Dermis microvascular lymphatic vessel endothelial cell (primary cell): ENCODE measurements at regions not wholly inside any gene's neighbourhood (a gene's known extent, or its start where the extent isn't known, plus 50 kb on each side); places are given as distances from the start of the nearest gene placed in this dataset.
"Not testable (repeated sequence)": the region's sequence is repeated elsewhere in the genome, so short reads cannot be mapped to it uniquely, and the experiment has no call there.

Source experiments
- DNase-seq, 2 donors: peaks; one replicate each; pipeline versions ENCODE4 v3.0.0 to v3.0.0-alpha.2; 2010; ENCODE audit warnings: low read depth in 2 of 2

GRCh38 chr3:72162649-72163184 is 377.8 kb upstream of the PROK2 start:
- no peak for DNase-seq

DNA sequence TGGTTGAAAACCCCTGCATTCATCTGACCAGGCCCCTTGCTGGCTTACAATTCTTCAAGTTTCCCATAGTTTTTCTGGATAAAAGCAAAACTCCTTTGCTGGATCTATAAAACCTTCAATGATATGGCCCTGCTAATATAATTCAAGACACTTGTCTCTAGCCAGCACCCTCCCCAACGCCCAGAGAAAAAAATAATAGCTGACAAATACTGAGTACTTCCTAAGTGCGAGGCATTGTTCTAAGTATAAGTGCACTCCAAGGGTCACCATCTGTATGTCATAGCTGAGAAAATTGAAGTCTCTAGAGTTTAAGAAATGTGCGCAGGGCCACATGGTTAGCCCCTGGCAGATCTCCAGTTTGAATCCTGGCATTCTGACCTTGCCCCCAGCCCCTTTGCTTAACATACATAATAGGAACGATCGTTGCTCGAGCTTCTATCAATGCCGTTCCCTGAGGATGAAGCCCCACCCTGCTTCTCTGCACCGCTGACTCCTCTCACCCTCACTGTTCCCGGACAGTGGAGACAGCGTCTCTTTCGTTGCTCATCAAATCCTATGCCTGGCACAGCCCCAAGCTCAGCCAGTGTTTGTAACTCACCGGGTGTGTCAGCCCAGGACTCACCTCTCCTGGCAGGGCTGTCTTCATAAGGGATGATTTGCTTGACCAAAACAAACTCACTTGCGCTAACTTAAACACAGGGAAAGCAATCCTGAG is 377.1 kb upstream of the PROK2 start:
- peak in 1 of 2 donors; percentile 28 for DNase-seq

GRCh38 chr3:72161285-72161684 is 376.3 kb upstream of the PROK2 start:
- DNase-seq: not testable (repeated sequence)

GRCh38 chr3:72160351-72160750 is 375.4 kb upstream of the PROK2 start:
- DNase-seq: no peak

- DNase-seq: no peak
These were observed 374.5 kb upstream of the PROK2 start for GRCh38 chr3:72159487-72159886.

- DNase-seq: no peak
These were observed 373.8 kb upstream of the PROK2 start for GRCh38 chr3:72158639-72159326.

DNA sequence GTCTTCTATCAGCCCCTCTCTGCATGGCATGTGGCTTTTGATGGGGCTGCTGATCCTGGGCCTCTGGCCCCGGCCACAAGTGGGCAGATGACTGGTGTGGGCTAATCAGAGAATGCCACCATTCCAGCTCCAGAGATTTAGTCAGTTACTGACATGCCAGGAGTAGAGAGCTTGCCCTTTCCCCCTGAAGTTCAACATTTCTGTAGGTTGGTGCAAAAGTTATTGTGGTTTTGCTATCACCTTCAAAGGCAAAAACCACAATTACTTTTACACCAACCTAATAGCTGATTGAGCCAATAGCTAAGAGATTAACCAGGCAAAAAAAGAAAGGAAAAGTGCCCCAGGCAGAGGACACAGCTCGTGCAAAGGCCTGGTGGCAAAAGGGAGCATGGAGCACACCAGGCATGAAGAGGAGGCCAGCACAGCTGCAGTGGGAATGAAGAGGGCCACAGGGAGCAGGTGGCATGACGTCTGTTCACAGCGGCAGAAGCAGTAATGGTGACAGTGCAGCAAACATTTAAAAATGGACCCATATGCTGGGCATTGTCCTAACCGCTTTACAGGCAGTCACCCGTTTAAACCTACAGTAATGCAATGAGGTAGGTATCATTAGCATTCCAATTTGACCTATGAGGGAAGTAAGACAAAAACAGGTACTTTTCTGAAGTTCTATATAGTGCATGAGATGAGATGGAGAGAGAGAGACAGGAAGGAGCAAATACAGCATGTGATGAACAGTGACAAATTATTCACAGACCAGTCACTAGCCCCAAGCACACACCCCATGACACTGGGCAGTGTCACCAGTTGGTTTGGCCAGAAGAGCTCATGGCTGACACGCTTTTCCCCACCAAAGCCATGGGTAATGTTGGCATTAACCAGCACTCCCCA is 373.0 kb upstream of the PROK2 start:
- no peak for DNase-seq

DNA sequence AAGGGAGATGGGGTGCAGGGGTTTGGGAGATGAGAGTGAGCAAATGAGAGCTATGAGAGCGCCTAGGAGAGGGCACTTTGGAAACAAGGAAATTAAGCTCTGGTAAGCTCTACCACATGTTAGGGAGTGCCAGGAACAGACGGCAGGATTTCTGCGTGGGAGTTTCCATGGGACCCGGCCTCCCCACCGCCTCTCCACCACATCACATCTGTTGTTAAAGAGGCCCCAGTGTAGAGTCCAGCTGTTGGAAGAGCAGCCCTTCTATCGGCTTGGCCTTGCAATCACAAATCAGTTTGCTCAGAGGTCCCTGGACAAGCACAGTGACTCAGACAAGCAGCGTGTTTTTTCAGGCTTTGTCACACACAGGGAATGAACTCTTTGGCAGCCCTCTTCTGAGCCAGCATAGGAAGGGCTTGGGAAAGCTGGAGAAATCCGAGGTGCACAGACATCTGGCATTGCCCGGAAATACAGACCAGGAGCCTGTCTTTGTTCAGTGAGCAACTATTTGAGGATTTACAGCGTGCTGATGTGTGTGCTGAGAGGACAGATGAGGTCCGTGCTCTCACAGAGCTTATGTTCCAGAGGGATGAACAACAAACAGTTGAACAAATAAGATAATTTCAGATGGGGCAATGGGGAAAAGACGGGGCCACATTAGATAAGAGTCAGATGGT is 370.6 kb upstream of the PROK2 start:
- peak; percentile 83 to 95 for DNase-seq

DNA sequence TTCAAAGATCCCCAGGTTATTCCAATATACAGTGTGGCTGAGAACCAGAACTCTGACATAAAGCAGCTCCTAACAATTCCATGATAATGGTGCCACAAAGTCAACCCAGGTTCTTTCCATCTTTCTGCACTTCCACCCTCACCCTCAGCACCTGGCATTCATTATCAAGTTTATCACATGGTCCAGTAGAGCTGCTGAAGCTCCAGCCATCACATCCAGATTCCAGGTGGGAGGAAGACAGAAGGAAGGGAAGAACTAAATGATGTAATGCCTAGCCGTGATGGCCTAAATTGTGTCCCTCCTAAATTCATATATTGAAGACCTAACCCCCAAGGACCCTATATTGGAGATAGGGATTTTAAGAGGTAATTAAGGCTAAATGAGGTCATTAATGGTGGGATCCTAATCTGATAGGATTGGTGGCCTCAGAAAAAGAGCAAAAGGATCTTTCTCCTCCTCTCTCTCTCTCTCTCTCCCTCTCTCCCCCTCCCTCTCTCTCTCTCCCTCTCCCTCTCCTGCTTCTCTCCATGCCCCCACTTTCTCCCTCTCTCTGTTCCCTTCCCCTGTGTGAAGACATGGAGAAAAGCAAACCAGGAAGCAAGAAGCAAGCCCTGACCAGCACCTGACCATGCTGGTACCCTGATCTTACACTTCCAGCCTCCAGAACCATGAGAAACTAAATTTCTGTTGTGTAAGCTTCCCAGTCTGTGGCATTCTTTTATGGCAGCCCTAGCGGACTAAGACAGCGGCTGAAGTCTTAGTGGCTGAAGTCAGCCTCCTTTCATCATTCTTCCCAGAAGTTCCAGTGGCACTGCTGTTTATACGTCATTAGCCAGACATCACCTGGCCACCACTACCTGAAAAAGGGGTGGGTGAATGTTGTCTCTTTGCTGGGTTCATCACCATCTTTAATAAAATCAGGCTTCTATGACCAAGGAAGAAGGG is 369.7 kb upstream of the PROK2 start:
- no peak for DNase-seq

DNA sequence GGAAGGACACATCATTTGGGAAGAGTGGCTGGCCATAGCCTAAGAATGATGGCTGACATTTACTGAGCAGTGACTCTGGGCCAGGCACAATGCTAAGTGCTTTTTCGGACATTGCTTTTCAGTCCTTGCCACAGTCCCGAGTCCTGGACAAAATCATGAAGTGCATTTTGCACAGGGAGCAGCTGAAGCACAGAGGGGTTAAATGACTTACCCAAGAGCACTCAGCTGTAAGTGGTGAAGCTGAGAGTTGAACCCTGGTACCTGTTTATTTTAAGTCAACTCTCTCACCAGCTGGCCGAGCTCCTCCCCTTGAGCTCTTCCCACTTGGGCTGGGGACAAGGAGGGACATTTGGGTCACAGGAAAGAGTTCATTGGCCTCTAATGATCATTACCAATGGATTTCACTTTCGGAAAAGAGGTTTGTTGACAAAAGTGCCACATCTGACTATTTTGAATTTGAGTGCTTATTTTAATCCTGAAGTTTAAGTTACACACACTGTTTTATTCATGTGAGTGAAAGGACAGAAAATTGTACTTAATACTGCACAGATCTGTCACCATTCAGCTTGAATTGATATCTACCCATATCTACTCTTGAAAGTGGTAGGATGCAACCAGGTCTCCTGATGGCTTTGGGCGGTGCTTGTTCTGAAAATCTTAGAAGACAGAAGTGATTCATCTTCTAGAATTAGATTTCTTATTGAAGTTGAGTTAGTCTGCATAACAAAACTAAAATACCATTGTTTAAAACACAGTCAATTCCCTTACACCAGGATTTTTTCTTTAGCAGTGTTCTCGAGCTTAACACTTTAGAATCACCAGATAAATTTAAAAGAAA is 368.7 kb upstream of the PROK2 start:
- DNase-seq: no peak

GRCh38 chr3:72152551-72153476 is 367.9 kb upstream of the PROK2 start:
- DNase-seq: peak; percentile 43 to 84

- no peak for DNase-seq
These were observed 366.7 kb upstream of the PROK2 start for GRCh38 chr3:72151465-72152238.

DNA sequence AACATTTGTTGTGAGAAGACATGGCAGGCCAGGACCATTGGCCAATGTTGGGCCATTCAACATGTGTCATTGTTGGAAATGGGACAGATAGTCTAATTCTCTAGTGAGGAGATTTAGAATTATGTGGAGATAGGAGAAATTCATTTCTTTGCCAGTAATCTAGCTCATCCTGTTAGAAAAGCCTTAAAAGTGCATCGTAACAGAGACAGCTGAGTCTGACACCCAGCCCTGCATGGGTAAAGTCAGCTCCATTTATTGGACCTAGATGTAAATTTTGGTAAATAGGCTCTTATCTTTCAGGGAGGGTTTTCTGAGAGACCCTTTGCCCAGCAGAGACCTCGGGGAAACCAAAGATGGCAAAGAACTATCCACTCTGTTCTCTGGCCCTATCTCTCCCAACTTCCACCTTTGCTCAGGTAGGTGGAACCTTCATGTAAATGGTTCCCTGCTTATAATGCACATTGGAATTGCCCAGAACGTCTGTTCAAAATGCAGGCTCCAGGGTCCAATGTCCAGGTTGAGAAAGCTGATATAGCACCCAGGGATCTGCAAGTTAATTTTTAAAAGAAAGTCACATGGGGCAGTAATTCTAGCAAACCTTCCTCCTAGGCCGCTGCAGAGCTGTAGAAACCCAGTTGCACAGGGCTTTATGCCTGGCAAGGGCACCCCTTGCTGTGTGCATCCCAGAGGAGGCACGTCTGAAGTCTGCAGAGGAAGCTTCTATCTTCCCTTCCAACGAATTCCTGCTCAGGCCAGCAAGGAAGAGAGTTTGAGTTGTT is 365.9 kb upstream of the PROK2 start:
- no peak for DNase-seq

DNA sequence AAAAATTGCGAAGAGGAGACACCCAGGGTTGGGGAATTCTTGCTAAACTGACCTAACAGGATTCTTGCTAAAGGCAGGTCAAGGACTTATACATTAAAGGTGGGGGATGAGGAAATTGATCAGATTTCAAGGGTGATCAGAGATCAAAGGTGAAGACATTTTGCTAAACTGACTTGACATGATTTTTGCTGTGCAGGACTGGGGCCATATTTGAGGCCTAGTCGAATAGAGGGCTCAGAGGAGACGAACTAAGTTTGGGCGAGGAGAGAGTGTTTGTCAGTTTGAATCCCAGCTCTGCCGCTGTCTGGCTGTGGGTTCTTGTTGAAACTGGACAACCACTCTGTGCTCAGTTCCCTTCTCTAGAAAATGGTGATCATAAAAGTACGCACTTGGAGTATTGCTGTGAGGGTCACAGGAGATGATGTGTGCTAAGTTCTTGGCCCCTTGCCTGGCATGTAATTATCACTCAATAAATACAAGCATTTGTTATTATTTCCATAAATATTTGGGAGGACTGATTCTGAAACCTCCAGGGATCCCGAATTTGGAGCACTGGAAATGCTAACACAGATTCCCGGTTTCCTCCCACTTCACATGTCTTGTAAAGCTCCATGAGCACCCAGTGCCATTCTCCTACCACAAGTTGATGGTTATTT is 364.8 kb upstream of the PROK2 start:
- no peak for DNase-seq

DNA sequence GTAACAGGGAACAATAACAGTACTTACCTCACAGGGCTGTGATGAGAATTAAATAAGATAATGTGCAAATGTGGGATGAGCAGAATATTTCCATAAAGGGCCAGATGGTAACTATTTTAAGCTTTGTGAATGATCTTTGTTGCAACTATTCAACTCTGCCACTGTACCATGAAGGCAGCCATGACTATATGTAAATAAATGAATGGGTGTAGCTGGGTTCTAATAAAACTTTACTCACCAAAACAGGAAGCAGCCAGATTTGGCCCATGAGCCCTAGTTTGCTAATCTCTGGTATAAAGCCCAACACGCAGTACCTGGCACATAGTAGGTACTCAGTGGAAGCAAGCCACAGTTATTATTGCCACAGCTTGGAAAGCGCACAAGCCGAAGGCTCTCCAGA is 362.7 kb upstream of the PROK2 start:
- no peak for DNase-seq
